Testis (tissue), 2 donors: ENCODE measurements at regions not wholly inside any gene's neighbourhood (a gene's known extent, or its start where the extent isn't known, plus 50 kb on each side); places are given as distances from the start of the nearest gene placed in this dataset.

ENCODE experiments used
- CTCF ChIP-seq, 3 experiments: fragments of 450-650 bp in 2 of 3; fragments of 200-600 bp in 1 of 3; sonication (generic) in 1 of 3; IDR thresholded peaks; one replicate each; pipeline ENCODE4 v1.5.1; 2016 to 2019; ENCODE audit warnings: antibody characterized with exemption in 3 of 3, mild to moderate bottlenecking in 2 of 3, moderate library complexity in 1 of 3
- POLR2A ChIP-seq: fragments of 450-650 bp; IDR thresholded peaks from one replicate; pipeline ENCODE4 v1.6.1; 2017; ENCODE audit warnings: antibody characterized with exemption, mild to moderate bottlenecking, moderate library complexity

- no peak for TF ChIP-seq CTCF (IDR thresholded peaks at IDR 0.05)
- TF ChIP-seq POLR2A = no peak
Observed at GRCh38 chr14:55848964-55849363, 269.0 kb downstream of the KTN1 start.
